SK-N-SH (cell line): ENCODE measurements at regions not wholly inside any gene's neighbourhood (a gene's known extent, or its start where the extent isn't known, plus 50 kb on each side); places are given as distances from the start of the nearest gene placed in this dataset.

Source experiments
- CTCF ChIA-PET: fragments of 300-600, 350-600 bp; formaldehyde crosslinking; extraction: SDS; loops from one replicate; lab custom pipeline; 2021; lab: Yijun Ruan, JAX
- POLR2A ChIA-PET: fragments of 350-600 bp; sonication (Branson Sonifier 250); formaldehyde crosslinking; extraction: SDS; loops from one replicate; lab custom pipeline; 2020; ENCODE audit warnings: antibody characterized with exemption, inconsistent platforms; lab: Yijun Ruan, JAX
- DNase-seq: peaks from one replicate; pipeline ENCODE4 v3.0.0; 2012
- H2AFZ ChIP-seq: fragments of 200-600 bp; sonication (generic); 2 replicates; pipeline ENCODE4 v1.8.1; 2016; ENCODE audit warnings: antibody characterized with exemption, mild to moderate bottlenecking, low read depth
- H3F3A ChIP-seq: fragments of 200-600 bp; sonication (generic); replicated peaks from 2 replicates; pipeline ENCODE3; 2016; ENCODE audit warnings: antibody characterized with exemption, mild to moderate bottlenecking; ENCODE audit not compliant: insufficient read depth
- H3K27ac ChIP-seq, 2 experiments: fragments of 200-500 bp in 1 of 2; fragments of 200-600 bp in 1 of 2; sonication (Bioruptor generic) in 1 of 2; sonication (generic), shearing (Covaris generic) in 1 of 2; 2 replicates each; pipeline versions ENCODE4 v1.5.1 to v1.6.1; 2014 to 2016; ENCODE audit warnings: low read depth in 2 of 2, inconsistent platforms in 1 of 2, low read length in 1 of 2, mild to moderate bottlenecking in 1 of 2, mixed read lengths in 1 of 2
- H3K27me3 ChIP-seq: fragments of 200-600 bp; sonication (generic), shearing (Covaris generic); 2 replicates; pipeline ENCODE4 v1.6.1; 2016; ENCODE audit warnings: mixed run types; ENCODE audit not compliant: insufficient read depth
- H3K36me3 ChIP-seq, 2 experiments: fragments of 200-500 bp in 1 of 2; fragments of 200-600 bp in 1 of 2; sonication (Bioruptor generic) in 1 of 2; sonication (generic) in 1 of 2; replicated peaks in 1 of 2; 2 replicates each; pipeline versions ENCODE3 to v1.5.1; 2014 to 2016; ENCODE audit warnings: low read length in 1 of 2, mild to moderate bottlenecking in 1 of 2; ENCODE audit not compliant: insufficient read depth in 2 of 2, control insufficient read depth in 1 of 2
- H3K4me1 ChIP-seq, 2 experiments: fragments of 200-500 bp in 1 of 2; fragments of 200-600 bp in 1 of 2; sonication (Bioruptor generic) in 1 of 2; sonication (generic), shearing (Covaris generic) in 1 of 2; 2 replicates each; pipeline versions ENCODE4 v1.5.1 to v1.6.1; 2014 to 2016; ENCODE audit warnings: low read depth in 1 of 2, low read length in 1 of 2, mixed run types in 1 of 2; ENCODE audit not compliant: insufficient read depth in 2 of 2, control insufficient read depth in 1 of 2
- H3K4me2 ChIP-seq: fragments of 200-600 bp; sonication (generic), shearing (Covaris generic); 2 replicates; pipeline ENCODE4 v1.6.1; 2017; ENCODE audit warnings: mixed run types
- H3K4me3 ChIP-seq, 2 experiments: fragments of 200-500 bp in 1 of 2; fragments of 200-600 bp in 1 of 2; sonication (Bioruptor generic) in 1 of 2; sonication (generic), shearing (Covaris generic) in 1 of 2; 2 replicates each; pipeline versions ENCODE4 v1.5.1 to v1.8.1; 2014 to 2016; ENCODE audit warnings: low read depth in 2 of 2, inconsistent platforms in 1 of 2, low read length in 1 of 2, mild to moderate bottlenecking in 1 of 2, mixed read lengths in 1 of 2, moderate library complexity in 1 of 2
- H3K79me2 ChIP-seq: fragments of 200-600 bp; sonication (generic); 2 replicates; pipeline ENCODE4 v1.8.1; 2017; ENCODE audit warnings: mild to moderate bottlenecking; ENCODE audit not compliant: insufficient read depth
- H3K9ac ChIP-seq: fragments of 200-600 bp; sonication (generic); 2 replicates; pipeline ENCODE4 v1.6.1; 2017; ENCODE audit warnings: mixed run types
- H3K9me2 ChIP-seq: fragments of 200-600 bp; sonication (generic); 2 replicates; pipeline ENCODE4 v1.6.1; 2017; ENCODE audit warnings: mixed run types
- H3K9me3 ChIP-seq: fragments of 200-600 bp; sonication (generic); 2 replicates; pipeline ENCODE4 v1.6.1; 2017; ENCODE audit warnings: mixed run types, mild to moderate bottlenecking, moderate library complexity
- H4K20me1 ChIP-seq: fragments of 200-600 bp; sonication (generic); 2 replicates; pipeline ENCODE4 v1.6.1; 2017; ENCODE audit warnings: mild to moderate bottlenecking, mixed run types; ENCODE audit not compliant: insufficient read depth
- EZH2phosphoT487 ChIP-seq: fragments of 200-600 bp; sonication (generic); IDR thresholded peaks from 2 replicates; pipeline ENCODE4 v1.6.1; 2017; ENCODE audit warnings: low read depth, mixed run types, mild to moderate bottlenecking, antibody characterized with exemption, moderate library complexity, borderline replicate concordance
- FOSL2 ChIP-seq: IDR thresholded peaks from 2 replicates; pipeline ENCODE4 v1.4.0; 2012; ENCODE audit warnings: low read depth, mild to moderate bottlenecking, moderate library complexity, borderline replicate concordance
- FOXJ3 ChIP-seq: sonication (generic); formaldehyde crosslinking; IDR thresholded peaks from 2 replicates; pipeline ENCODE4 v1.5.1; 2020; ENCODE audit warnings: mild to moderate bottlenecking, missing genetic modification reagents
- FOXM1 ChIP-seq: IDR thresholded peaks from 2 replicates; pipeline ENCODE4 v1.4.0; 2012; ENCODE audit warnings: low read depth, mild to moderate bottlenecking
- GABPA ChIP-seq: IDR thresholded peaks from 2 replicates; pipeline ENCODE4 v1.4.0; 2012; ENCODE audit warnings: low read depth, mild to moderate bottlenecking
- GATA2 ChIP-seq: sonication (generic); formaldehyde crosslinking; IDR thresholded peaks from 2 replicates; pipeline ENCODE4 v1.5.0; 2020; ENCODE audit warnings: mild to moderate bottlenecking, missing genetic modification reagents
- MAX ChIP-seq: IDR thresholded peaks from 2 replicates; pipeline ENCODE4 v1.4.0; 2012; ENCODE audit warnings: low read depth
- MEF2A ChIP-seq: IDR thresholded peaks from 2 replicates; pipeline ENCODE4 v1.4.0; 2012; ENCODE audit warnings: low read depth, borderline replicate concordance
- MXI1 ChIP-seq: IDR thresholded peaks from 2 replicates; pipeline ENCODE4 v1.6.1; 2012; ENCODE audit warnings: mild to moderate bottlenecking, low read depth, low read length, improper control_type of control experiment
- NFIC ChIP-seq: IDR thresholded peaks from 2 replicates; pipeline ENCODE4 v1.4.0; 2012; ENCODE audit warnings: borderline replicate concordance
- REST ChIP-seq: IDR thresholded peaks from 2 replicates; pipeline ENCODE4 v1.6.1; 2012; ENCODE audit warnings: mild to moderate bottlenecking, low read depth, low read length, moderate library complexity
- RFX5 ChIP-seq: IDR thresholded peaks from 2 replicates; pipeline ENCODE4 v1.6.1; 2012; ENCODE audit warnings: mild to moderate bottlenecking, improper control_type of control experiment, low read length
- SMC3 ChIP-seq: IDR thresholded peaks from 2 replicates; pipeline ENCODE4 v1.6.1; 2012; ENCODE audit warnings: low read depth, low read length, improper control_type of control experiment
- TAF1 ChIP-seq: IDR thresholded peaks from 2 replicates; pipeline ENCODE4 v1.6.1; 2012; ENCODE audit warnings: low read depth, mild to moderate bottlenecking, low read length, moderate library complexity, borderline replicate concordance
- TEAD4 ChIP-seq: IDR thresholded peaks from 2 replicates; pipeline ENCODE4 v1.4.0; 2012; ENCODE audit warnings: mild to moderate bottlenecking, borderline replicate concordance; ENCODE audit not compliant: insufficient read depth
- YY1 ChIP-seq: IDR thresholded peaks from 2 replicates; pipeline ENCODE4 v1.4.0; 2012; ENCODE audit warnings: low read depth, mild to moderate bottlenecking
- WGBS: methylation state at CpG from one replicate; pipeline ENCODE4 v1.1.6; 2017; ENCODE audit warnings: low lambda C conversion rate; 5-methylcytosine and 5-hydroxymethylcytosine counted together
- TF ChIP-seq, protein P1 (sequence below): fragments of 200-600 bp; sonication (generic); IDR thresholded peaks from 2 replicates; pipeline ENCODE4 v1.6.1; 2017; ENCODE audit warnings: antibody characterized with exemption, mild to moderate bottlenecking, moderate library complexity
- TF ChIP-seq, protein P2 (sequence below): IDR thresholded peaks from 2 replicates; pipeline ENCODE4 v1.4.0; 2012; ENCODE audit warnings: low read depth, borderline replicate concordance

GRCh38 chr7:85413718-85414117 lies 226.9 kb upstream of the SEMA3D start:
- Histone ChIP-seq H2AFZ (no peak overlapping the region), H3K36me3 (no peaks in the 10 kb centered on the region), H4K20me1 (no peaks in the 10 kb centered on the region), H3K27ac (no peak overlapping the region), H3K9ac (no peak overlapping the region), H3K4me1 (no peaks in the 10 kb centered on the region), H3K79me2 (no peaks in the 10 kb centered on the region), H3F3A (no peaks in the 10 kb centered on the region), H3K4me3 (no peak overlapping the region), H3K9me2 (no peaks in the 10 kb centered on the region), H3K9me3 (no peaks in the 10 kb centered on the region), H3K4me2 (no peak overlapping the region), H3K27me3 (no peaks in the 10 kb centered on the region)
- POLR2A ChIA-PET: no interaction called here
- DNase-seq: no peak
- TF ChIP-seq MEF2A (no peak), FOXJ3 (no peak), MAX (no peak), NFIC (no peak), SMC3 (no peak), FOSL2 (no peak), YY1 (no peak), GABPA (no peak), EZH2phosphoT487 (no peak), MXI1 (no peak), GATA2 (CRISPR knock-in tag) (no peak), FOXM1 (no peak), REST (no peak), TEAD4 (no peak), TAF1 (no peak), RFX5 (no peak)
- TF ChIP-seq, protein P1, sequence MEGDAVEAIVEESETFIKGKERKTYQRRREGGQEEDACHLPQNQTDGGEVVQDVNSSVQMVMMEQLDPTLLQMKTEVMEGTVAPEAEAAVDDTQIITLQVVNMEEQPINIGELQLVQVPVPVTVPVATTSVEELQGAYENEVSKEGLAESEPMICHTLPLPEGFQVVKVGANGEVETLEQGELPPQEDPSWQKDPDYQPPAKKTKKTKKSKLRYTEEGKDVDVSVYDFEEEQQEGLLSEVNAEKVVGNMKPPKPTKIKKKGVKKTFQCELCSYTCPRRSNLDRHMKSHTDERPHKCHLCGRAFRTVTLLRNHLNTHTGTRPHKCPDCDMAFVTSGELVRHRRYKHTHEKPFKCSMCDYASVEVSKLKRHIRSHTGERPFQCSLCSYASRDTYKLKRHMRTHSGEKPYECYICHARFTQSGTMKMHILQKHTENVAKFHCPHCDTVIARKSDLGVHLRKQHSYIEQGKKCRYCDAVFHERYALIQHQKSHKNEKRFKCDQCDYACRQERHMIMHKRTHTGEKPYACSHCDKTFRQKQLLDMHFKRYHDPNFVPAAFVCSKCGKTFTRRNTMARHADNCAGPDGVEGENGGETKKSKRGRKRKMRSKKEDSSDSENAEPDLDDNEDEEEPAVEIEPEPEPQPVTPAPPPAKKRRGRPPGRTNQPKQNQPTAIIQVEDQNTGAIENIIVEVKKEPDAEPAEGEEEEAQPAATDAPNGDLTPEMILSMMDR: no peak
- TF ChIP-seq, protein P2, sequence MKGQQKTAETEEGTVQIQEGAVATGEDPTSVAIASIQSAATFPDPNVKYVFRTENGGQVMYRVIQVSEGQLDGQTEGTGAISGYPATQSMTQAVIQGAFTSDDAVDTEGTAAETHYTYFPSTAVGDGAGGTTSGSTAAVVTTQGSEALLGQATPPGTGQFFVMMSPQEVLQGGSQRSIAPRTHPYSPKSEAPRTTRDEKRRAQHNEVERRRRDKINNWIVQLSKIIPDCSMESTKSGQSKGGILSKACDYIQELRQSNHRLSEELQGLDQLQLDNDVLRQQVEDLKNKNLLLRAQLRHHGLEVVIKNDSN: no peak
- CTCF ChIA-PET: no interaction called here
- 76% methylated on average over 6 of the region's 6 CpGs for WGBS
